SHP77 treated with DMSO at 0.1 percent for 48 hours (cell line): ENCODE measurements at regions not wholly inside any gene's neighbourhood (a gene's known extent, or its start where the extent isn't known, plus 50 kb on each side); places are given as distances from the start of the nearest gene placed in this dataset.

Experiments used
- DNase-seq: peaks from one replicate; lab custom pipeline; 2025; lab: John Stamatoyannopoulos, UW

DNA sequence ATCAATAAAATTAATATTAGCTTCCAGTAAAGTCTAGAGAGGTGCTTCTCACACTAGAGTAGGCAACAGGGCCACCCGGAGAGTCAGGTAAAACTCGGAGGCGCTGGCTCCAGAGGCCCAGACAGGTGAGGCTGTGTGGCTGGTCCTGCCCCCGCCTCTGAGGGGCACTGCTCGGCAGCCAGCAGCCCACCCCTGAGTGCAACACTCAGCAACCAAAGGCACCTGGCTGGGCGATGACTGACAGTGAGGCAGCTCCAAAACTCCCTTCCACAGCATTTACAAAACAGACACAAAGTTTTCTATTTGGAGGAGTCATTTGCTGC, 138.8 kb upstream of the ID2 start:
- no peak for DNase-seq

DNA sequence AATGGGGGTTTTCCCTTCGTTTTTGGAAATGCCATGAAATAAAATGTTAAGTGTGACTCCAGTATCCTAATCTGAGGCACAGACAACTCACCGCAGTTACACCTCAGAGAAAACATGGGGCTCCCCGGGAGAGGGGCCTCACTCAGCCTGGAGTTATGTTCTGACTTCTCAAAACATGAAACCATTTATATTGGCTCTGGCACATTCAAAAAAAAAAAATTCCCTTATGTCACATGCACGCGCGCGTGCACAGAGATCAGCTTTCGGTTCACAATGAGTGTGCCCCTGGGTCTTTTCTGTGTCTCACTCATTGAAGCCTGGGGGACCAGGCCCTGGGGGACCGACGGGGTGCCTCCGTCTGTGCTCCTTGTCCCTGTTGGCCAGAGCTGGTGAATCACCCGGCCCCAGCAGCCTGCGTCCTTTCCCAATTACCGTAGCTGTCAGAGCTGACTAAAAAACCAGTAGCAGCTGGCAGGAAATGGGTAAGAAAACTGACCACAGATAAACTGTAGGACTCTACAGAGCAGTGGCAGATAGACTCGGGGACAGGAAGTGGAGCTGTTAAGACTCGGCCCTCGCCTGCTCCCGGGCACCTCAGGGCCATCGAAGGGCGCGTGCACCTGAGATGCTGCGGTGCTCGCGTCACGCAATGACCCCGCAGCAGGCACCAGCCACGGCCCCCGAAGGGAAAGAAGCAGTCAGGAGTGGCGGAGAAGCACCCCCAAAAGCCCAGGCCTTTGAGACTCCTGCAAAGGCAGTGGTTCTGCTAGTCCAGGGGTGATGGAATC, 138.3 kb upstream of the ID2 start:
- peak; percentile 89 for DNase-seq

DNA sequence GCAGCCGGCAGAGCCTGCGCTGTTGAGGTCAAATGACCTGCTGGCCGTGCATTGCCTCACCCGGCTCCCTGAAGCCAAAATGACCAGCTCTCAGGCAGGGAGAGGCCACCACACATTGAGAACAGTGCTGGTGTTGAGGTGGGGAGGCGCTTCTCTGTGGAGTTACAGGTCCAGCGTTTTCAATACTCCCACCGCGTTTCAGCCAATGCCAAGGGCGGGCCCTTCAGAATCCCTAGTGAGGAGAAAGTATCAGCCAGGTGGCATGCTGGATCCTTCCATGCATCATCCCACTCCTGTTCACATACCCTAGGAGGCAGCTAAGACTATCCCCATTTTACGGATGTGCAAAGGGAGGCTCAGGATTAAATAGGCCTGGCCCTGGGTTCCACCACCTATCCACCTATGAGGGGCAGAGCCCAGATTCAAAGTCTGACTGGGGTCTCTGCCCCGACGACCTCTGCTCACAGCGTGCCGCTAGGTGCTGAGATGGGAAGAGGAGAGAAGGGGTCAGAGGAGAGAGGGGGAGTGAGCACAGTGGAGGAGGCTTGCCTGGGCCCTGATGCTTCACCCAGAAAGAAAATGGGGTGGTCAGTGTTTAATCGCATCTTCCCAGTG, 137.6 kb upstream of the ID2 start:
- no peak for DNase-seq

- peak; percentile 95 for DNase-seq
Measured at GRCh38 chr2:8544786-8545694, 136.8 kb upstream of the ID2 start.

DNA sequence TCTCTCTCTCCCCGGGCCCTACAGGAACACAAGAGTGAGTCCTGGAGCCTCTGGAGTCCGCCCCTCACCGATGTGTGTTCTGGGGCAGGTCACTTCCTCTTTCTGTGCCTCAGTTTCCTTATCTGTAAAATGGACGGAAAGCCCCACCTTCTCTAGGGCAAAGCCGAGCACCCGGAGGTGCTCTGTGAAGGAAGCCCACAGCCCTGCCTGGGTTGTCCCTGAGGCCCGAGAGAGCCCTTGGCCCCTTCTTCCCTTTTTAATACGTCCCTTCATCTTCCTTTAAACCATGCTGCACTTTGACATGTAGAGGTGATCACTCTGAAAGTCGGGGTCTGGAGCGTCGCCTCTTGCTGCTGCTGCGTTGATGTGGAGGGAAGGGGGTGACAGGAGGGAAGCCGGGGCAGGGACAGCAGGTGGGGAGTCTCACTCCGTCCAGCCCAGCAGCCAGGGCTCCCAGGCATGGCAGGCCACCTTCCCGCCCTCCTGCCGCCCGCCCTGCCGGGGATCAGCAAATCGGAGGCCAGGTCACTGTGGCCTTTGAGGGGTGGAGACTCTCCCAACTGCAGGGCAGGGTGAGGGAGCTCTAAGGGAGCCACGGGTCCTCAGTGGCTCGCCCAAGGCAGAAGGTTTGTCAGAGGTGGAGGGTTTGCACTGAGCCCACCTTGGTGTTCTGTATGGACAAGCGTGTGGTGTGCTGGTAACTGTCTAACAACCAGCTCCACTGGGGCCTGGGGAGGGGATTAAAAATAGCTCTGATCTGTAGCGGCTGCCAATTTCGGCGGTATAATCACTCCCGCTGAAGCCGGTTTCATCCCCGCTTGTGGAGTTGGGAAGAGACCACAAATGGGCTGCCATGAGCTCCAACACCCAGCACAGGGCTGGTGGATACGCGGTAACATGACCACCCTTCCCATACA, 135.9 kb upstream of the ID2 start:
- DNase-seq: no peak

DNA sequence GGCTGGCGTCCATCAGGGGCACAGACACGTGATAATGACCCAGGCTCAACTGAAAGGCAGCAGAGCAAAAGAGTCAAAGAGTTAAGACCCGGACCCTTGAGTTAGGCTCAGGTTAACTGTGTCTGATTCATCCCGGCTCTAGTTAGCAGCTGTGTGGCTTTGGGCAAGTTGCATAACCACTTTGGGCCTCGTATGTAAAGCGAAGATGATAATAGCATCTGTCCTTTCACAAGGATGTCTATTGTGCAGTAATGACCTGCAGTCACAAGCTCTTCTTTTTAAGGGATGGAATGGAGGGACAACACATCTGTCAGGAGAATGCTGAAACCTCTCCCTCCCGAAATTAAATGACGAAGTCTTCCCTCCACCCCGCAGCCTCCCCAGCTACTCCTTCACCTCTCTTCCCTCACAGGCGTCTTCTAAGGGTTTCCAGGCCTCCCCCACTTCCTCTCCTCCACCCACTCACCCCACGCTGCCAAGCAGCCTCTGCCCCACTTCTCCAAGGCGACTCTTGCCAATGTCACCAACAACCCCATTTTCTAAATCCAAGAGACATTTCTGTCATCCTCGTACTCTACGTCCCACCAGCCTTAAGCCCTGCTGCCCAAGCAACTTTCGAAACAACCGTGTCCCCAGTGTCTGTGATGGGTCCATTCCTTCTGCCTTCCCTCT, 135.1 kb upstream of the ID2 start:
- no peak for DNase-seq

GRCh38 chr2:8547284-8548064, 134.4 kb upstream of the ID2 start:
- no peak for DNase-seq

GRCh38 chr2:8548065-8548618, 133.7 kb upstream of the ID2 start:
- DNase-seq: no peak

DNA sequence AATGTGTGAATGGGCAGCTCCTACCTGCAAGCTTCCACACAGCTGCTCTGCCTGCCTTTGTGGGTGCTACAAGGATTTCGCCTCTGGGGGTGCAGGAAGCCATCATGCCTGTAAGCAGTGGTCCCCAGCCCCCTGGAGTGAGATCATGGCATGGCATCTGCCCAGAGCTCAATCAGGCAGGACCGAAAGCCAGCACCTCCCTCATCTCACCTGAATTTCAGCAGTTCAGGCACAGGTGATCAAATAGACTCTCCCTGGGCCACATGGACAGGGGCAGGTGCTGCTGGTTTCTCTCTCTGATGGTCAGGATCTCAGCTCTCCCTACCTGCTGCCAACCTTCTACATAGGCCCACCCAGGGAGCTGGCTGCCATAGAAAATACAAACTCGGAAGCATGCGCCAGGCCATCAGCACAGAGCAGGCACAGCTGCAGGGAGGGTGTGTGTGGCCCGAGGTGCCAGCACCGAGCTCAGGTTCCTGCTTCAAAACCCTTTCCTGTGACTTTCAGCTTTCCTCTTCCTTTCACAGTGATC, 133.2 kb upstream of the ID2 start:
- DNase-seq: no peak

DNA sequence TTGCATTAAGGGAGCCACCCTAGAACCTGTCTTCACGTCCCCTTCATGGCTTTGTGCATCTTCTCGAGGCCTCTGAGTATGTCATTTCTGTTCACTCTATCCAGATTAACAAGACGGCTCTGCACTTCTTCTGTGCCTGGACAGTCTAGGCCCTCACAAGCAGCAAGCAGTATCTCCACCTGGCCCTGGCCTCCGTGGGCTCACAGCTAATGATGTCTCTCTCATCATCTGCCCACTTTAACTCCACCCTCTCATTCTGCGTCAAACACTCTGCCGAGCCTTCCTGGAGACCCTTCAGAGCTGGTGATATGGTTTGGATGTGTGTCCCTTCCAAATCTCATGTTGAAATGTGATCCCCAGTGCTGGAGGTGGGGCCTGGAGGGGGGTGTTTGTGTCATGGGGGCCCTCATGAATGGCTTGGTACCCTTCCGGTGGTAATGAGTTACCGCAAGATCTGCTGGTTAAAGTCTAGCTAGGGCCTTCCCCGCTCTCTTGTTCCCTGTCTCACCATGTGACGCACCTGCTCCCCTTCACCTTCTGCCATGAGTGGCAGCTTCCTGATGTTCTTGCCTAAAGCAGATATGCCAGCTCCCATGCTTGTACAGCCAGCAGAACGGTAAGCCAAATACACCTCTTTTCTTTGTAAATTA, 132.5 kb upstream of the ID2 start:
- peak; percentile 72 for DNase-seq

- no peak for DNase-seq
Measured at GRCh38 chr2:8549942-8550341, 131.9 kb upstream of the ID2 start.

GRCh38 chr2:8550481-8550880, 131.4 kb upstream of the ID2 start:
- no peak for DNase-seq

DNA sequence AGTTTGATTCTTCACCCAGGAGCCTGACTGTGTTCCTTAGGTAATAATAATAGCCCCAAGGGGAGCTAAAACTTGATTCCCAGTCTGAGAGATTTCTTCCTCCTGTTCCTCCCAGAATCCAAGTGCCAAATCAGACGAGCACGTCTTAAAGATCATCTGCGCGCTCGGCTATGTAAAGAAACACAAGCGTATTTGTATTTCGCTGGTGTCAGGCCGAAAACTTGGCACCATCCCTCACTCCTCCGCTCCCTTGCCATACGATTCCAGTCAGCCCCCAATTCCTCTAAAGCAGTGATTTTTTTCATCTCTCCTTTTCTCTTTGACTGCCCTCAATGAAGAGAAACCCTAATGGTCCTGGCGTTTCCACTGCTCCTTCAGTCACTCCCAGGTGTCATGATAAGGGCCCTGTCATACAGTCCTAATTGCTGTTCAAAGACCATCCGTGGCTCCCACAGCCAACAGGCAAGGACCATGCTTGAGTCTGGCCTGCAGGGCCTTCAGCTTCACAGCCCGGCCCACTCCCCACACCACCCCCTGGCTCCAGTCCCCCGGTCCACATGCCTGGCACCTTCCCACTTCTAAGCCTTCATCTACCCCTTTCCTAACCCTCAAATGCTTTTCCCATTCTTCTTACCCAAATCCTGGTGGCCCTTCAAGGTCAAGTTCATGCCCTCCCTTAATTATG, 130.8 kb upstream of the ID2 start:
- no peak for DNase-seq

GRCh38 chr2:8551622-8552074, 130.2 kb upstream of the ID2 start:
- DNase-seq: no peak

- no peak for DNase-seq
Measured at GRCh38 chr2:8552293-8552801, 129.5 kb upstream of the ID2 start.

DNA sequence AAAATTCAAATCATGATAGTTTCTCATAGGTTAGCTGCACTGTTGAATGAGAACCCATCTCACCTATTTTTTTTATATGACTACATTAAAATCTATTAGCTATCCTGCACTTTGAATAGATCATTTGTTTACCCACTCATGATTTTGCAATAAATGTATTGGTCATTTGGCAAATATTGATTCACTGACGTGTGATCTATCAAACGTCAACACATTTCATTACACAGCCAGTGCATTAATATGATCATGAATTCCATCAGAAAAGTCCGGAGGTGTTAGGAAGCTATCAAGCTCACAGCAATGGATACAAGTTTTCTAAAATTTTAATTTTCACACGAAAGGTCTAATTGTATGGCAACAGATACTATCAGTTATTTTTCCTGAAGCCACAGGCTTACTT, 128.2 kb upstream of the ID2 start:
- DNase-seq: no peak

DNA sequence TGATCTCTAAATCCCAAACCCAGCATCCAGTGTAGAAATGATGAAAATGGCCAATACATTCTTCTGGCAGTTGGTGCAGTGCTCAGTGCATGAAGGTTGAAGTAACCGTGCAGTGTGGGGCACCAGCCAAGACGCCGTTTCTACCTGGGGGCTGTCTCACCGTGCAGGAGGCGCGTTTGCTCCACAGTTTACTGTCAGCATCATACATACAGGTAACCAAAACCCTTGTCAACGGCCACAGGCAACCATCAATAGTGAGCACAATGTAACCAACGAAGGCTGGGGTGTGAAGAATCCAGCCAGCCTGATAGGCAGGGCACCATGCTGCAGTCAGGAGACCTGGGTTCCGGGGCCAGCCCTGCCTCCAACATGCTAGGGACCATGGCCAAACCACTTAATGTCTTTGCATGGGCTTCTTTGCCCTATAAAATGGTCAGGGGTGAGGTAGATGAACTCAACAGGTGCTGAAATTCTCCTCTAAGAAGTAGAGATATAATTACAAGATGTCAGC, 127.5 kb upstream of the ID2 start:
- DNase-seq: no peak

DNA sequence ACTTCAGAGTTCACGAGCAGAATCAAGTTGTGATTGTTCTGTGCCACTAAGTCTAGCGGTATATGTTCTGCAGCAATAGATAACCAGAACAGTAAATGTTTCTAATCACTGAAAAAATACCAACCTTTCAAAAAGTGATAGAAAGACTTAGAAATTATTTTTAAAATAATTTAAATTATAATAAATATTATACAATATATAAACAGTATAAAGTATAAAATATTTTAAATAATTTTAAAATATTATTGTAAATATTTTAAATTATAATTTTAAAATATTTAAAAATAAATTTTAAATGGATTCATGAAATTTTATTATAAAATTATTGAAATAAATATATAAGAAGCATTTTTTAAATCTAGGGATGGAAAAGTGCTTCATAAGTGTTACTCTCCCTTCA, 126.3 kb upstream of the ID2 start:
- DNase-seq: no peak
